NCI-H2107 (cell line): ENCODE measurements at regions not wholly inside any gene's neighbourhood (a gene's known extent, or its start where the extent isn't known, plus 50 kb on each side); places are given as distances from the start of the nearest gene placed in this dataset.
"Not testable (repeated sequence)": the region's sequence is repeated elsewhere in the genome, so short reads cannot be mapped to it uniquely, and the experiment has no call there.

Experiments
- DNase-seq: peaks from one replicate; lab custom pipeline; 2025; lab: John Stamatoyannopoulos, UW

GRCh38 chr4:31189938-31190337 is 469.8 kb downstream of the PCDH7 start:
- DNase-seq, result no peak

DNA sequence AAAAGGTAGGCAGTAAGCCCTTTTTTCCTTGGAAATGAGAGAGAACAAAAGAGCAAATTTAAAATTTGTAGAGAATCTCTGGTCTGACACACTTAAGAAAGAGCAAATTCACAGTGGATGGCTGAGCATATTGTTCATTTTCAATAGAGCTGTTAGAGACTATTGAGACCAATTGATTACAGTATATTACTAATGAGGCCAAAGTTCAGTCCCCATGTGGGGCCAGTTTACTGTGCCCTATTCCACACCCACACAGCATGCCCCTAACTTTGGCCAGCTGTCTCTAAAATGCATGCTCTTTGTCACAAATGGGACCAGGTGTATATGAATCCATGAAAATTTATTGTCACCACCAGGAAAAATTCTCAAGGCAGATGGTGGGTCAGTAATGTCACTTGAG is 470.5 kb downstream of the PCDH7 start:
- DNase-seq, result no peak

DNA sequence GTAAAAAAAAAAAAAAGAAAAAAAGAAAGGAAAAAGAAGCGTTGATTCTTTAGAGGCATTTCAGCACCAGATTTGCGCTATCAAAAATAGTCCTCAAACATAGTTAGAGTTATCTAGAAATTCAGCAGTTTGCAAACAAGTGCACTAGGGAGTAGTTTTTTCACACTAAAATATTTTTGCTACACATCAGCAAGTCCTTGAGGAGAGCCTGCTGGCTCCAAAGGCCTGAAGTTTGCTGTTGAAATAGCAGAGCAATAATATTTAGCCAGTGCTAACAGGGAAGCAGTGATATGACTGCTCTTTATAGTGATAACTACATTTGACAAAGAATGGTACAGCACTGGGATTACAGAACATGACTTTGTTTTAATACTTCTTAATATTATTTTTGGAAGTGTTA is 472.2 kb downstream of the PCDH7 start:
- DNase-seq, result no peak

DNA sequence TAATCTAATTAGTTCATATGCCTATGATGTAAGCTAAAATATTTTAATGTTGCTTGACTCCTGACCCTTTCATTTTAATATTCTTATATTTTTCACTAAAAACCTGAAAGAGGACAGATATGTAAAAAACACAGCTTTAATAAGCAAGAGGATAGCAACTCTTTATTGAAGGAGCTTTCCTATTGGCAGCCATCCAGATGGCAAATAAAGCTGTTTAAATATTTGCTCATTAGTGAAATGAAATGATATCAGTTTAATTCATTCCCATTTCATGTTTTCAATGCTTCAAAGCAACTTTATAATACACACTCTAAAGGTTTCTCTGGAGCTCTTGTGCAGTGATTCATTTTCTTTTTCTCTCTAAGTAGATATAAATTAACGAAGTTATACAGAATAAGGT is 473.4 kb downstream of the PCDH7 start:
- no peak for DNase-seq

- DNase-seq, result no peak
These were observed 474.7 kb downstream of the PCDH7 start for GRCh38 chr4:31194823-31195222.

- no peak for DNase-seq
These were observed 479.5 kb downstream of the PCDH7 start for GRCh38 chr4:31199644-31200043.

- not testable (repeated sequence) for DNase-seq
These were observed 481.9 kb downstream of the PCDH7 start for GRCh38 chr4:31202054-31202453.

DNA sequence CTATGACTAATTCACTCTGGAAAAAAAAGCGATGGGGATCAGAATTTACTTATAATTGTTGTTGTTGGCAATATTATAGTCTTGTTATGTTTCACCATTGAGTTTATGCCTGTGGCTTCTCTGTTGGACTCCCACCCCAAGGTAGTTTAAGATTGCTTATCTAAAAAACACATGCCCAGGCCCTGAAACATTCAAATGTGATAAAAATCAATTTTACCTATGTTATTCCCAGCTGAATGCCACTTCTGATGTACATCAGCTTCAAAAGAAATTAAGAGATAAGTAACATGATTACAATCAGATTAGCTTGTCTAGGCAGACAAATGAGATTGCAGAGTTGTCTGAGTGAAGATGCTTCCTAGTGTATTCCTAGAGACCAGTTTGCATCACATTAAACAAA is 484.7 kb downstream of the PCDH7 start:
- DNase-seq, result no peak

GRCh38 chr4:31220921-31221320 is 500.8 kb downstream of the PCDH7 start:
- no peak for DNase-seq

- no peak for DNase-seq
These were observed 507.9 kb downstream of the PCDH7 start for GRCh38 chr4:31228068-31228467.

GRCh38 chr4:31230594-31230993 is 510.4 kb downstream of the PCDH7 start:
- DNase-seq, result no peak

- DNase-seq, result no peak
These were observed 514.3 kb downstream of the PCDH7 start for GRCh38 chr4:31234494-31234893.

- no peak for DNase-seq
These were observed 514.7 kb downstream of the PCDH7 start for GRCh38 chr4:31234901-31235300.

DNA sequence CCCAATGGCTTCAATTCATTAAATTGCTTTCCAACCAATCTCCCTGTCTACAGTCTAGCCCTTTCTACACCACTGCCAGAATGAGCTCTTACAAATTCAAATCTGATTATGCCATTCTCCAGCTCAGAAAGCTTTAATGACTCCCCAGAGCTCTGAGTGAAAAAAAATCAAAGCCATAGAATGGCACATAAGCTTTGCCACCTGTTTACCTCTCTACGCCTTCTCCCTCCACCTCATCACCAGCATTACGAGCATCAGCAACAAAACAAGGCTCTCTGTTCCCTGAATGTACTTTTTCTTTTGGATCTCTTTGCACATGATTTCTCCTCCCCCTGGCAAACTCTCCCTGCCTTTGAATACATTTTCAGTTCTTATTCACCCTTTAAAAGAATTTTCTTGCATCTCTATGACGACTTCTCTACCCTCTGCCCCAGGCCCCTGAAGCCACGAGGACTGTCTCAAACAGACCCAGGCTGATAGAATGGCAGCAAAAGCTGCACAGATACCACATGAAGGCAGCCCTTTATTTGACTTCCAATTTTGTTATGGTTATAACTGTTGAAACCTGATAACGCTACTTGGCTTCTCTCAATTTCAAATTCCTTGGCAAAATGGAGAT is 516.0 kb downstream of the PCDH7 start:
- DNase-seq, result no peak

- DNase-seq, result no peak
These were observed 516.5 kb downstream of the PCDH7 start for GRCh38 chr4:31236639-31237173.

GRCh38 chr4:31237233-31237632 is 517.1 kb downstream of the PCDH7 start:
- DNase-seq, result no peak

DNA sequence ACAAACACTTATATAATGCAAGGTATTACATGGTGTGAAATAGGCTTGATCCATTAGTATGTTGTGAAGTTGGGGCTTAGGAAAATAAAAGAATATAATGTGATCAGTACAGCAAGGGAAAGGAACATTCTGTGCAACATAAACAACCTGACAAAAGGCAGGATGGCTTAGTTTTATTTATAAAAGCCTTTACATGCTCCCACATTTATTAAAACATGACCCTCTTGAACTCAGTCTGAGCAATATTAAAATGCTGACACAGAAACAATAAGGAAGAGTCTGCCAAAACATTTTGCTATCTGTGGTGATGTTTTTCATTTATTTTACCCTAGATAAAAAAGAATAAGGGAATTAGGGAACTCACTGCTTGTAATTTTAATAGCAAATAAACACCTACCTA is 519.7 kb downstream of the PCDH7 start:
- no peak for DNase-seq

GRCh38 chr4:31241504-31242106 is 521.4 kb downstream of the PCDH7 start:
- DNase-seq, result no peak

DNA sequence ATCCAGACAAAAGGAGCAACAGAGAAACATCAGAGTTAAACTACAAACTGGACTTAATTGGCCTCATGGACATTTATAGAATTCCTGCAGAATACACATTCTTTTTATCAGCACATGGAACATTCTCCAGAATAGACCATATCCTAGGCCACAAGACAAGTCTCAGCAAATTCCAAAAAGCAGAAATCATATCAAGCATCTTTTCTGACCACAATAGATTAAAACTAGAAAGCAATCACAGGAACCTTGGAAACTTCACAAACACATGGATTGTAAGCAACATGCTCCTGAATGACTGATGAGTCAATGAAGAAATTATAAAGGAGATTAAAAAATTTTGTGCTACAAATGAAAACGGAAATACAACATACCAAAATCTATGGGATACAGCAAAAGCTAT is 526.7 kb downstream of the PCDH7 start:
- DNase-seq, result no peak

- no peak for DNase-seq
These were observed 539.0 kb downstream of the PCDH7 start for GRCh38 chr4:31259119-31259518.

DNA sequence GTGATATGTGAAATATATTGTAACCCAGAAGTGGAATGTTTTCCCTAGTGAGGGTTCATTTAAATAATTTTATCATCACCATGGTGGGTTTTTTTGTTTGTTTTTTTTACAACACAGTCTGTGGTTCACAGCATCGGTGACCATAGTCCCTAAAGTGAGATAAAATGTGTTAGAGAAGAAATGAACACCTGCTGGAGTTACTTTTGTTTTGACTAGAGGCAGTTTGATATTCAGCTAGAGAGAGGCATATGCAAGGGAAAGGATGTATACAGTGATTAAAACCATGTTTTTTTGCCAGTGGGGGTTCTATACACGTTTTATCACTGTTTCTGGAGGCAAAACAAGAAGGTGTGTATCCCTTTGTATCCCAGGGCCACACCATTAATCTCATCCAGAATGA is 541.5 kb downstream of the PCDH7 start:
- DNase-seq, result no peak

- DNase-seq, result not testable (repeated sequence)
These were observed 545.9 kb downstream of the PCDH7 start for GRCh38 chr4:31266094-31266493.

DNA sequence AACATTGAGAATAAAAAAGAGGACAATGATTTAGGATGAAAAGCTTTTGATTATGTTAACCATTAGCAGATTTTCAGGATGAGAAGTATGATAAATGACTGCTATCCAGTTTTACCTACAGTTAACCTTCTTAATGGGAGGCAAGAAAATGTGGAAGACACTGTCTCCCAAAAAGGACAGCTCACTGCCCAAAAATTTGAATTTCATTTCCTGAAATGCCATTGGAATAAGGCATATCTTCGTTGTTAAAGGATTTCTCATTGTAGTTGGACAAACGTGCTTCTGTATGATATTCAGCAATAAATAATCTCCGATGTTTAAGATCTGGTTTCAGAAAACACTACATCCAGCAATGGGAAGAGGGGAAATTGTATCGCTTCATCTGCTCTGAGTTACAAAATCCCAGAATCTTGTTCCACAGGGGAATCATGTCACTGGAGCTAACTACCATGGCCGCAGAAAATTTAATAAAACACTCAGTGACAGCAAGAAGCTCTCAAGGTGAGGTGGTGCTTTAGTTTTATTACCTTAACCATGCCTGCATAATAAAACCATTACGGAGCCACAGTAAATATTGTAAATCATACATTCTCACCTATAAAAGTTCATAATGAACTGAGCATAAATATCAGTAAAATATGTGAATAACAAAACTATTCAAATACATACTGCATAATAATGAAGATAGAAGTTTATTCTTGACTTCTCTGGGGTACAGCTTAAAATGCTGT is 552.3 kb downstream of the PCDH7 start:
- DNase-seq, result no peak
